ENCODE measurements at regions not wholly inside any gene's neighbourhood (a gene's known extent, or its start where the extent isn't known, plus 50 kb on each side); places are given as distances from the start of the nearest gene placed in this dataset.

- no peak overlapping the region for H3K4me3 ChIP-seq
- WGBS, 2 donors (ENCODE audit: low coverage in 1 of 2) = 15% methylated on average over 7 to 8 of the region's 8 CpGs
These were observed 59.9 kb upstream of the ZFR start for GRCh38 chr5:32504329-32504988.

DNA sequence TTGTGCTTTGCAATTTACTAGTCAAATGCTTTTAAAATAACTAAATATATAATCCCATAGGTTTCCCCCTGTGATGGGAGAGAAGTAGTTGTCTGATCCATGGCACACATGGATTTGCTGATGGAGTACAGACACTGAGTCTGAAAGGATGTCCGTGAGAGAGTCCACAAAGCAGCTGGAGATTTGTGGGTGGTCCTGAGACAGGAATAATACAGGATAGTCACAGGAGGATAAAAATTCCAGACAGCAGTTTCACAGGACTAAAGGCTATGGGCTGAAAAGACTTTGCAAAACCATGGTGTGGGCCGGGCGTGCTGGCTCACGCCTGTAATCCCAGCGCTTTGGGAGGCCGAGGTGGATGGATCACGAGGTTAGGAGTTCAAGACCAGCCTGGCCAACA lies 58.7 kb upstream of the ZFR start:
- Histone ChIP-seq H3K9me3 (no peaks in the 10 kb centered on the region), H3K27ac (no peak overlapping the region), H3K36me3 (no peaks in the 10 kb centered on the region), H3K4me1 (peaks cover 0 to 40% (median 25%) of the 10 kb centered on the region in 3 donors), H3K27me3 (peaks cover 5% of the 10 kb centered on the region), H3K4me3 (no peak overlapping the region)
- TF ChIP-seq POLR2A (IDR thresholded peaks at IDR 0.05) = no peak
- TF ChIP-seq EP300 (IDR thresholded peaks at IDR 0.05) = no peak
- TF ChIP-seq, protein P1, sequence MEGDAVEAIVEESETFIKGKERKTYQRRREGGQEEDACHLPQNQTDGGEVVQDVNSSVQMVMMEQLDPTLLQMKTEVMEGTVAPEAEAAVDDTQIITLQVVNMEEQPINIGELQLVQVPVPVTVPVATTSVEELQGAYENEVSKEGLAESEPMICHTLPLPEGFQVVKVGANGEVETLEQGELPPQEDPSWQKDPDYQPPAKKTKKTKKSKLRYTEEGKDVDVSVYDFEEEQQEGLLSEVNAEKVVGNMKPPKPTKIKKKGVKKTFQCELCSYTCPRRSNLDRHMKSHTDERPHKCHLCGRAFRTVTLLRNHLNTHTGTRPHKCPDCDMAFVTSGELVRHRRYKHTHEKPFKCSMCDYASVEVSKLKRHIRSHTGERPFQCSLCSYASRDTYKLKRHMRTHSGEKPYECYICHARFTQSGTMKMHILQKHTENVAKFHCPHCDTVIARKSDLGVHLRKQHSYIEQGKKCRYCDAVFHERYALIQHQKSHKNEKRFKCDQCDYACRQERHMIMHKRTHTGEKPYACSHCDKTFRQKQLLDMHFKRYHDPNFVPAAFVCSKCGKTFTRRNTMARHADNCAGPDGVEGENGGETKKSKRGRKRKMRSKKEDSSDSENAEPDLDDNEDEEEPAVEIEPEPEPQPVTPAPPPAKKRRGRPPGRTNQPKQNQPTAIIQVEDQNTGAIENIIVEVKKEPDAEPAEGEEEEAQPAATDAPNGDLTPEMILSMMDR (IDR thresholded peaks at IDR 0.05) = no peak
- TF ChIP-seq POLR2AphosphoS5 (IDR thresholded peaks at IDR 0.05) = no peak
- ATAC-seq = no peak
- 82 to 88% methylated on average over 1 to 7 of the region's 7 CpGs for WGBS, 2 donors (ENCODE audit: low coverage in 1 of 2)

More at GRCh38 chr5:32504329-32504988, 59.9 kb upstream of the ZFR start:
- Histone ChIP-seq H3K27ac (peak overlapping the region in 3 of 4 donors; percentile 60 to 74 (median 72)), H3K4me1 (peaks cover 0 to 40% (median 25%) of the 10 kb centered on the region in 3 donors), H3K9me3 (no peaks in the 10 kb centered on the region), H3K27me3 (peaks cover 5% of the 10 kb centered on the region), H3K36me3 (no peaks in the 10 kb centered on the region)
- TF ChIP-seq, protein P1 (IDR thresholded peaks at IDR 0.05) = no peak
- TF ChIP-seq EP300 (IDR thresholded peaks at IDR 0.05) (no peak), POLR2A (IDR thresholded peaks at IDR 0.05) (no peak), POLR2AphosphoS5 (IDR thresholded peaks at IDR 0.05) (no peak)
- ATAC-seq = no peak

DNA sequence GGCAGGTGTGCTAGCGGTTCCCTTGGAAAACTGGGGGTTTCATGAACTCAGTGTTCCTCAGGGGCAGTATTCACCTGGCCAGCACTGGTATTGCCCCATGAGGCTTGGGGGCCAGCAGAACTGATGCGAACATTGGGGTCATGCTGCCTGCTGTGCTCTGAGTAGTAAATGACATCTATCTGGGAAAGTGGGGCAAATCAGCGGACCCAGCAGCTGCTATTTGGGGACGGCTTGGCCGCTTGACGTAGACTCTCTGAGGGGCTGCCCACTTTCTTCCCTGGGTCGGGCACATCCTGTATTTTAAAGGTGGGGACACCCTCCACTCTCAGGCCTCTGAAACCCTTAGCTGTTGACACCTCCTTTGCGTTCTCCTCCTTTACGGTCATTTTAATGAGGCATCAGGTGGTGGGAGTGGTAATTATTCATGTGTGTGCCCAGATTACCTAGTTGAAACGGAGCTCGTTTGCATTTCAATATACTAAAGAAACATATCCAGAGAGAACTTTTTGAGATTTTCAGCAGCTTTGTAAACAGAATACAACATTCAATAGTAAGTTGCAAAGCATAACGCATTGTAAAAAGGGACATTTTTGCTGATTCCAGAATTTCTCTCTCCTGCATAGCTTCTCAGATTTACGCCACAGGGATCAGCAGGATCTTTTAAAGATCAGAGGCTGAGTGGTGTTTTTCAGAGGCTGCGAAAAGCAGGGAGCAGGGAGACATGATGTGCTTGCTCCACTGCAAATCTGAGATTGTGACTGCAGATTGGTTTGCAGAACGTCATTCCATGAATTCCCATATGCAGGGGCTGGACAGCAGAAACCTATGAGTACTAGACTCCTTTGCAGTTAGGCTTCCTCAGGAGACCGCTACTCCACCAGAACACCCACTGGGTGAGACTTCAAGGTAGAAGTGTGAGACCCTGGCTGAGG lies 56.8 kb upstream of the ZFR start:
- H3K36me3 ChIP-seq = no peaks in the 10 kb centered on the region
- H3K4me3 ChIP-seq = no peak overlapping the region
- WGBS, 2 donors (ENCODE audit: low coverage in 1 of 2) = 87 to 90% methylated on average over 9 to 15 of the region's 16 CpGs
- no peaks in the 10 kb centered on the region for H3K9me3 ChIP-seq
- ATAC-seq = no peak
- H3K27ac ChIP-seq = no peak overlapping the region
- TF ChIP-seq EP300 (IDR thresholded peaks at IDR 0.05) (no peak), POLR2AphosphoS5 (IDR thresholded peaks at IDR 0.05) (no peak), POLR2A (IDR thresholded peaks at IDR 0.05) (no peak)
- TF ChIP-seq, protein P1 (IDR thresholded peaks at IDR 0.05) = no peak
- peaks cover 5% of the 10 kb centered on the region for H3K27me3 ChIP-seq
- peaks cover 0 to 23% (median 19%) of the 10 kb centered on the region in 3 donors for H3K4me1 ChIP-seq

- Histone ChIP-seq H3K36me3 (no peaks in the 10 kb centered on the region), H3K4me3 (no peak overlapping the region), H3K27ac (no peak overlapping the region), H3K9me3 (no peaks in the 10 kb centered on the region), H3K4me1 (peaks cover 0 to 12% (median 8%) of the 10 kb centered on the region in 3 donors), H3K27me3 (peaks cover 5% of the 10 kb centered on the region)
- no peak for ATAC-seq
- TF ChIP-seq EP300 (IDR thresholded peaks at IDR 0.05) (no peak), POLR2AphosphoS5 (IDR thresholded peaks at IDR 0.05) (no peak), POLR2A (IDR thresholded peaks at IDR 0.05) (no peak)
- TF ChIP-seq, protein P1 (IDR thresholded peaks at IDR 0.05) = no peak
- 78 to 81% methylated on average over 6 to 7 of the region's 7 CpGs for WGBS, 2 donors (ENCODE audit: low coverage in 1 of 2)
These were observed 55.6 kb upstream of the ZFR start for GRCh38 chr5:32500181-32500580.
